Breast epithelium (tissue), 4 donors: ENCODE measurements at regions not wholly inside any gene's neighbourhood (a gene's known extent, or its start where the extent isn't known, plus 50 kb on each side); places are given as distances from the start of the nearest gene placed in this dataset.

Source experiments
- DNase-seq, 2 donors: peaks; one replicate each; pipeline ENCODE4 v3.0.0-alpha.2; 2019; ENCODE audit warnings: low spot score in 2 of 2
- H3K27ac ChIP-seq, 2 donors: fragments of 200-600 bp; sonication (generic) in 1 of 2; one replicate each; pipeline ENCODE4 v1.5.1; 2016 to 2019; ENCODE audit warnings: mild to moderate bottlenecking in 1 of 2
- H3K27me3 ChIP-seq, 2 donors: fragments of 200-600 bp; sonication (generic) in 1 of 2; one replicate each; pipeline versions ENCODE4 v1.5.1 to v1.6.0; 2017 to 2019; ENCODE audit warnings: control low read depth in 1 of 2, mild to moderate bottlenecking in 1 of 2
- H3K36me3 ChIP-seq: fragments of 200-600 bp; one replicate; pipeline ENCODE4 v1.5.1; 2019
- H3K4me1 ChIP-seq, 2 donors: fragments of 200-600 bp; sonication (generic); one replicate each; pipeline ENCODE4 v1.5.1; 2016 to 2019; ENCODE audit warnings: control low read depth in 1 of 2
- H3K4me3 ChIP-seq, 3 donors: fragments of 200-600 bp; sonication (generic); 1 replicate in 2 of 3; 2 replicates in 1 of 3; pipeline ENCODE4 v1.5.1; 2016 to 2019; ENCODE audit warnings: mild to moderate bottlenecking in 3 of 3, moderate library complexity in 2 of 3
- H3K9me3 ChIP-seq, 2 donors: fragments of 200-600 bp; sonication (generic) in 1 of 2; one replicate each; pipeline ENCODE4 v1.5.1; 2016 to 2019; ENCODE audit warnings: control low read depth in 1 of 2
- POLR2A ChIP-seq: fragments of 450-650 bp; IDR thresholded peaks from one replicate; pipeline ENCODE4 v1.6.1; 2016; ENCODE audit warnings: antibody characterized with exemption, mild to moderate bottlenecking, moderate library complexity
- POLR2AphosphoS5 ChIP-seq, 3 donors: sonication (generic); formaldehyde crosslinking; IDR thresholded peaks; one replicate each; pipeline ENCODE4 v1.6.1; 2017; ENCODE audit warnings: antibody characterized with exemption in 3 of 3
- intact Hi-C: fragments of 100-400 bp; cut with DNase I; formaldehyde crosslinking; loops from one replicate; pipeline ENCODE4 v1.15.1; 2023; ENCODE audit warnings: low total_unique reads
- TF ChIP-seq, protein P1 (sequence below), 3 donors: fragments of 450-650 bp; IDR thresholded peaks; one replicate each; pipeline ENCODE4 v1.5.1; 2016 to 2017; ENCODE audit warnings: antibody characterized with exemption in 3 of 3, mild to moderate bottlenecking in 3 of 3, moderate library complexity in 3 of 3

- H3K4me1 ChIP-seq: no peaks in the 10 kb centered on the region
- intact Hi-C loops: no loop called here
- no peaks in the 10 kb centered on the region for H3K27me3 ChIP-seq
- no peak for DNase-seq
- no peak overlapping the region for H3K4me3 ChIP-seq
- H3K27ac ChIP-seq: no peak overlapping the region
- TF ChIP-seq POLR2A (no peak), POLR2AphosphoS5 (IDR thresholded peaks at IDR 0.05) (no peak)
- TF ChIP-seq, protein P1, sequence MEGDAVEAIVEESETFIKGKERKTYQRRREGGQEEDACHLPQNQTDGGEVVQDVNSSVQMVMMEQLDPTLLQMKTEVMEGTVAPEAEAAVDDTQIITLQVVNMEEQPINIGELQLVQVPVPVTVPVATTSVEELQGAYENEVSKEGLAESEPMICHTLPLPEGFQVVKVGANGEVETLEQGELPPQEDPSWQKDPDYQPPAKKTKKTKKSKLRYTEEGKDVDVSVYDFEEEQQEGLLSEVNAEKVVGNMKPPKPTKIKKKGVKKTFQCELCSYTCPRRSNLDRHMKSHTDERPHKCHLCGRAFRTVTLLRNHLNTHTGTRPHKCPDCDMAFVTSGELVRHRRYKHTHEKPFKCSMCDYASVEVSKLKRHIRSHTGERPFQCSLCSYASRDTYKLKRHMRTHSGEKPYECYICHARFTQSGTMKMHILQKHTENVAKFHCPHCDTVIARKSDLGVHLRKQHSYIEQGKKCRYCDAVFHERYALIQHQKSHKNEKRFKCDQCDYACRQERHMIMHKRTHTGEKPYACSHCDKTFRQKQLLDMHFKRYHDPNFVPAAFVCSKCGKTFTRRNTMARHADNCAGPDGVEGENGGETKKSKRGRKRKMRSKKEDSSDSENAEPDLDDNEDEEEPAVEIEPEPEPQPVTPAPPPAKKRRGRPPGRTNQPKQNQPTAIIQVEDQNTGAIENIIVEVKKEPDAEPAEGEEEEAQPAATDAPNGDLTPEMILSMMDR (IDR thresholded peaks at IDR 0.05): no peak
- no peaks in the 10 kb centered on the region for H3K9me3 ChIP-seq
- no peaks in the 10 kb centered on the region for H3K36me3 ChIP-seq
Observed at GRCh38 chr3:30438126-30438525, 168.3 kb upstream of the TGFBR2 start.

GRCh38 chr3:30439451-30440053 lies 166.8 kb upstream of the TGFBR2 start:
- TF ChIP-seq POLR2AphosphoS5 (IDR thresholded peaks at IDR 0.05): no peak
- TF ChIP-seq, protein P1 (IDR thresholded peaks at IDR 0.05): no peak
- TF ChIP-seq POLR2A: no peak
- Histone ChIP-seq H3K4me3 (no peak overlapping the region), H3K36me3 (no peaks in the 10 kb centered on the region), H3K27ac (peak overlapping the region; percentile 23 to 79), H3K4me1 (no peaks in the 10 kb centered on the region), H3K9me3 (no peaks in the 10 kb centered on the region), H3K27me3 (no peaks in the 10 kb centered on the region)
- no peak for DNase-seq
- intact Hi-C loops: no loop called here

- peak overlapping the region; percentile 23 to 79 for H3K27ac ChIP-seq
- TF ChIP-seq POLR2AphosphoS5 (IDR thresholded peaks at IDR 0.05): no peak
- no peak for TF ChIP-seq POLR2A
- TF ChIP-seq, protein P1 (IDR thresholded peaks at IDR 0.05): no peak
- no peaks in the 10 kb centered on the region for H3K27me3 ChIP-seq
- no peak overlapping the region for H3K4me3 ChIP-seq
- H3K36me3 ChIP-seq: no peaks in the 10 kb centered on the region
- no peaks in the 10 kb centered on the region for H3K4me1 ChIP-seq
- intact Hi-C loops: no loop called here
- DNase-seq: no peak
- H3K9me3 ChIP-seq: no peaks in the 10 kb centered on the region
Observed at GRCh38 chr3:30440147-30440604, 166.2 kb upstream of the TGFBR2 start.

DNA sequence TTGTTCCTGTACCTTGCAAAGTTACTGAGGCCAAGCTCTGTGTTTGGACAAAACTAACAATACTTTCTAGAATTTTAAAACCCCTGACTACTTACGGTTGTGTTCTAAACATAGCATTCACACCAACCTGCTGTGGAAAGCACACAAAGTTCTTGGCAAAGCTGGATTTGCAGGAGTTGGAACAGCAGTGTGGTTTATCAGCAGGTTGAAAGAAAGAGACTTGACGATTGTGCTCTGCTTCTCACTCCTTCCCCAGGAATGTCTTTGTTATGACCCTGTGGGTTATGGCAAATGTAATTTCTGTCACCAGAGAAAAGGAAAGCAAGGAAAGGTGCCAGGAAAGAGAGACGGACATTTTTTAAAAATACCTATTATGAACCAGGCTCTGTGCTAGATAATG lies 165.5 kb upstream of the TGFBR2 start:
- Histone ChIP-seq H3K9me3 (no peaks in the 10 kb centered on the region), H3K36me3 (no peaks in the 10 kb centered on the region), H3K27ac (peak overlapping the region; percentile 62 to 79), H3K4me3 (peak overlapping the region in 1 of 3 donors; percentile 29), H3K27me3 (no peaks in the 10 kb centered on the region), H3K4me1 (no peaks in the 10 kb centered on the region)
- intact Hi-C loops: no loop called here
- TF ChIP-seq, protein P1 (IDR thresholded peaks at IDR 0.05): no peak
- TF ChIP-seq POLR2AphosphoS5 (IDR thresholded peaks at IDR 0.05) (peak in 2 of 3 donors; percentile 72 to 79), POLR2A (no peak)
- DNase-seq: peak in 1 of 2 donors; percentile 82

- DNase-seq: no peak
- intact Hi-C loops: loop anchor here (1.0 kb wide), 1 partner anchor 13 kb away; no protein-coding TSS in a partner anchor
- no peak for TF ChIP-seq POLR2A
- no peak for TF ChIP-seq POLR2AphosphoS5 (IDR thresholded peaks at IDR 0.05)
- TF ChIP-seq, protein P1 (IDR thresholded peaks at IDR 0.05): no peak
- Histone ChIP-seq H3K9me3 (no peaks in the 10 kb centered on the region), H3K4me3 (no peak overlapping the region), H3K4me1 (no peaks in the 10 kb centered on the region), H3K27me3 (no peaks in the 10 kb centered on the region), H3K36me3 (no peaks in the 10 kb centered on the region), H3K27ac (peak overlapping the region in 1 of 2 donors; percentile 40)
Observed at GRCh38 chr3:30443756-30444673, 162.4 kb upstream of the TGFBR2 start.
